Right atrium auricular region (tissue), 2 donors: ENCODE measurements at regions not wholly inside any gene's neighbourhood (a gene's known extent, or its start where the extent isn't known, plus 50 kb on each side); places are given as distances from the start of the nearest gene placed in this dataset.

Experiments used
- DNase-seq: peaks from one replicate; pipeline ENCODE4 v3.0.0-alpha.2; 2019; ENCODE audit warnings: low spot score
- H3K27ac ChIP-seq, 2 donors: fragments of 200-600 bp; sonication (generic); 1 replicate in 1 of 2; 2 replicates in 1 of 2; pipeline ENCODE4 v1.5.1; 2016 to 2019
- H3K27me3 ChIP-seq, 2 donors: fragments of 200-600 bp; sonication (generic); one replicate each; pipeline versions ENCODE4 v1.5.1 to v1.6.0; 2017 to 2019
- H3K36me3 ChIP-seq: fragments of 200-600 bp; sonication (generic); one replicate; pipeline ENCODE4 v1.5.1; 2016
- H3K4me1 ChIP-seq, 2 donors: fragments of 200-600 bp; sonication (generic); one replicate each; pipeline versions ENCODE4 v1.5.1 to v1.6.0; 2017 to 2019
- H3K4me3 ChIP-seq, 2 donors: fragments of 200-600 bp; sonication (generic); 1 replicate in 1 of 2; 2 replicates in 1 of 2; pipeline ENCODE4 v1.5.1; 2017 to 2019; ENCODE audit warnings: mild to moderate bottlenecking in 1 of 2, moderate library complexity in 1 of 2
- H3K9me3 ChIP-seq, 2 donors: fragments of 200-600 bp; sonication (generic); one replicate each; pipeline ENCODE4 v1.5.1; 2019
- TF ChIP-seq, protein P1 (sequence below), 2 donors: fragments of 200-600 bp; sonication (generic); IDR thresholded peaks; one replicate each; pipeline ENCODE4 v1.5.1; 2019; ENCODE audit warnings: antibody characterized with exemption in 2 of 2

DNA sequence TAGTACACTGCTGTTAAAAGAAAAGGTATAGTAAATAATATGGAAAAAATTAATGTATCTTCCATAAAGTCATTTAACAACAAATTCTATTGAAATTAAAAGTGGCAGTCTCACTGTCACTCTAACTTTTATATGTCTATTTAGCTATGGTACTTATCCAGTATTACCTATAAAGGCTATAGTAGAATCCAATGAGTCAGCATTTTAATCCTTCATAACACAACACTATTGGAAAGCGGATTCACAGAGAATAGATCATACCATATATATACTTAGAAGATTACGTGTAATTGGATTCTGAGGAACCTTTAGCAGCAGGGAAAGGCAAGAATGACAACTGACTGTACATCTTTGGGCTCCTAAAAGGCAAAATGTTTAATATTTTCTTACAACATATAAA, 1942.6 kb downstream of the PCDH7 start:
- Histone ChIP-seq H3K27me3 (no peaks in the 10 kb centered on the region), H3K36me3 (no peaks in the 10 kb centered on the region), H3K4me3 (no peak overlapping the region), H3K4me1 (no peaks in the 10 kb centered on the region), H3K27ac (no peak overlapping the region), H3K9me3 (peaks cover 0 to 7% of the 10 kb centered on the region in 2 donors)
- TF ChIP-seq, protein P1, sequence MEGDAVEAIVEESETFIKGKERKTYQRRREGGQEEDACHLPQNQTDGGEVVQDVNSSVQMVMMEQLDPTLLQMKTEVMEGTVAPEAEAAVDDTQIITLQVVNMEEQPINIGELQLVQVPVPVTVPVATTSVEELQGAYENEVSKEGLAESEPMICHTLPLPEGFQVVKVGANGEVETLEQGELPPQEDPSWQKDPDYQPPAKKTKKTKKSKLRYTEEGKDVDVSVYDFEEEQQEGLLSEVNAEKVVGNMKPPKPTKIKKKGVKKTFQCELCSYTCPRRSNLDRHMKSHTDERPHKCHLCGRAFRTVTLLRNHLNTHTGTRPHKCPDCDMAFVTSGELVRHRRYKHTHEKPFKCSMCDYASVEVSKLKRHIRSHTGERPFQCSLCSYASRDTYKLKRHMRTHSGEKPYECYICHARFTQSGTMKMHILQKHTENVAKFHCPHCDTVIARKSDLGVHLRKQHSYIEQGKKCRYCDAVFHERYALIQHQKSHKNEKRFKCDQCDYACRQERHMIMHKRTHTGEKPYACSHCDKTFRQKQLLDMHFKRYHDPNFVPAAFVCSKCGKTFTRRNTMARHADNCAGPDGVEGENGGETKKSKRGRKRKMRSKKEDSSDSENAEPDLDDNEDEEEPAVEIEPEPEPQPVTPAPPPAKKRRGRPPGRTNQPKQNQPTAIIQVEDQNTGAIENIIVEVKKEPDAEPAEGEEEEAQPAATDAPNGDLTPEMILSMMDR (IDR thresholded peaks at IDR 0.05), result no peak
- no peak for DNase-seq

DNA sequence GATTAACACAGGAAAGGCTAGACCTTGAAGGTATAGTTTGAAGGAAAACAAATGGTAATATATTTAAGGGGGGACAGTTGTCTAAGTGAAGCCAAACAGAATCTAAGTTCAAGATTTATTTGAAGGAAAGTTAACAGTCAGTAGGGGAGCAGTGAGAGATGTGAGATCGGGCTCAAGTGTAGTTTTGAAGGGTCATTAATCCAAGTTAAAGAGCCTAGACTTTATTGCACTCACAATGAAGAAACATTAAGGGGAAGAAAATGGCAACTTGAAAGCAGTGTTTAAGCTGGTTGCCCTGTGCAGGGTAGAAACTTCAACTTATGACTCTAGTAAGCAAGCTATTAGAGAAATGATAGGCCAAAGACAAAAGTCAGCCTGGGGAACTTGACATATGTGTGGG, 1952.2 kb downstream of the PCDH7 start:
- no peaks in the 10 kb centered on the region for H3K36me3 ChIP-seq
- TF ChIP-seq, protein P1 (IDR thresholded peaks at IDR 0.05), result no peak
- no peaks in the 10 kb centered on the region for H3K27me3 ChIP-seq
- no peak overlapping the region for H3K27ac ChIP-seq
- no peaks in the 10 kb centered on the region for H3K4me1 ChIP-seq
- H3K4me3 ChIP-seq, result no peak overlapping the region
- no peak for DNase-seq
- H3K9me3 ChIP-seq, result peaks cover 0 to under 1% of the 10 kb centered on the region in 2 donors

GRCh38 chr4:32680946-32681345, 1960.8 kb downstream of the PCDH7 start:
- Histone ChIP-seq H3K4me1 (no peaks in the 10 kb centered on the region), H3K9me3 (peaks cover 0 to 3% of the 10 kb centered on the region in 2 donors)
- TF ChIP-seq, protein P1 (IDR thresholded peaks at IDR 0.05), result no peak

DNA sequence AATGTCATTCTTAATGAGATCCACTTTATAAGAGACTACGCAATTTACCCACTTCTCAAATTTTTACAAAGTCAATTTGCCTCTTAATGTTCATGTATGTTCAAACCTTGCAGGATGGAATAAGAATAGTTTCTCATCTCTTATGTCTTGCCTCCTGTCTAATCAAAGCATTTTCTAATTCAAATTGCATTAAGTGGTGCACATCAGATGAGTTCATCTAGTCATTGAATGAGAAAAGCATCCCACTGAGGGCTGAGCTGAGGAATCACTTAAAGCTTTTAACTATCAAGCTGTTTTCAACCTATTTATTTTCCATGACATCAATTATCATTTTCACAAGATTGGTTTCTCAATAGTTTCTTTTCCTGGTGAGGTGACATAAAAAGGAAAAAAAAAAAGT, 1964.0 kb downstream of the PCDH7 start:
- Histone ChIP-seq H3K9me3 (no peaks in the 10 kb centered on the region), H3K27ac (no peak overlapping the region), H3K4me3 (no peak overlapping the region), H3K36me3 (no peaks in the 10 kb centered on the region), H3K4me1 (no peaks in the 10 kb centered on the region), H3K27me3 (no peaks in the 10 kb centered on the region)
- TF ChIP-seq, protein P1 (IDR thresholded peaks at IDR 0.05), result no peak
- DNase-seq, result no peak

More at GRCh38 chr4:32680946-32681345, 1960.8 kb downstream of the PCDH7 start:
- H3K27ac ChIP-seq, result no peak overlapping the region
- H3K36me3 ChIP-seq, result no peaks in the 10 kb centered on the region
- no peak overlapping the region for H3K4me3 ChIP-seq
- H3K27me3 ChIP-seq, result no peaks in the 10 kb centered on the region
- DNase-seq, result no peak

DNA sequence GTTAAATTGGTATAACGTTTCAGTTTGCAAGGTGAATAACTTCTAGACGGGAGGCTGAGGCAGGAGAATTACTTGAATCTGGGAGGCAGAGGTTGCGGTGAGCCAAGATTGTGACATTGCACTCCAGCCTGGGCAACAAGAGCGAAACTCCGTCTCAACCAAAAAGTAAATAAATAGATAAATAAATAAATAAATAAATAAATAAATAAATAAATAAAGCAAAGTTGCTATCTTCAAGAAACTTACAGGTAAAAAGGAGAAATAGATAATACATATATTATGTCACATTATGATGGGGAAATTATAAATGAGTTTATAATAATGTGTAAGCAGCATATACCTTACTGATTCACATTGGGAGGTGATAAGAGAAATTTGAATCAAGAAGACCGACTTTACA, 1966.0 kb downstream of the PCDH7 start:
- TF ChIP-seq, protein P1 (IDR thresholded peaks at IDR 0.05), result no peak
- no peak overlapping the region for H3K4me3 ChIP-seq
- H3K4me1 ChIP-seq, result no peaks in the 10 kb centered on the region
- no peaks in the 10 kb centered on the region for H3K9me3 ChIP-seq
- no peaks in the 10 kb centered on the region for H3K27me3 ChIP-seq
- no peaks in the 10 kb centered on the region for H3K36me3 ChIP-seq
- no peak for DNase-seq
- no peak overlapping the region for H3K27ac ChIP-seq

- H3K4me3 ChIP-seq, result no peak overlapping the region
- no peaks in the 10 kb centered on the region for H3K4me1 ChIP-seq
- TF ChIP-seq, protein P1 (IDR thresholded peaks at IDR 0.05), result no peak
- H3K27ac ChIP-seq, result no peak overlapping the region
- no peak for DNase-seq
- no peaks in the 10 kb centered on the region for H3K36me3 ChIP-seq
- H3K27me3 ChIP-seq, result no peaks in the 10 kb centered on the region
- H3K9me3 ChIP-seq, result no peaks in the 10 kb centered on the region
Observed at GRCh38 chr4:32689518-32689917, 1969.3 kb downstream of the PCDH7 start.
